IMR-90 (cell line): ENCODE measurements at regions not wholly inside any gene's neighbourhood (a gene's known extent, or its start where the extent isn't known, plus 50 kb on each side); places are given as distances from the start of the nearest gene placed in this dataset.
"Not testable (repeated sequence)": the region's sequence is repeated elsewhere in the genome, so short reads cannot be mapped to it uniquely, and the experiment has no call there.

Experiments
- ATAC-seq: fragments of 200-7000 bp; cut with Tn5 transposase; 2 replicates; pipeline ENCODE4 v1.9.1; 2020; ENCODE audit warnings: low read depth, mild to moderate bottlenecking, moderate library complexity
- BruUV-seq: library from RNA; stranded (reverse); fragments of 400-500 nt; replicated peaks from 2 replicates; lab custom pipeline; 2021; lab: Mats Ljungman, UMichigan
- CTCF ChIA-PET: fragments of 300-600 bp; formaldehyde crosslinking; extraction: SDS; loops from one replicate; lab custom pipeline; 2021; ENCODE audit warnings: antibody characterized with exemption; lab: Yijun Ruan, JAX
- POLR2A ChIA-PET: fragments of 300-600 bp; sonication (Branson Sonifier 250); formaldehyde crosslinking; loops from one replicate; lab custom pipeline; 2022; ENCODE audit warnings: antibody characterized with exemption; ENCODE audit not compliant: unreplicated experiment; lab: Charles Lee
- DNase-seq: peaks from one replicate; pipeline ENCODE4 v3.0.0; 2013
- H2AFZ ChIP-seq: replicated peaks from 2 replicates; pipeline ENCODE3; 2013; ENCODE audit warnings: low read length, mild to moderate bottlenecking; ENCODE audit not compliant: poor library complexity
- H2AK5ac ChIP-seq: 2 replicates; pipeline ENCODE4 v1.6.1; 2013; ENCODE audit warnings: low read depth, low read length, inconsistent platforms
- H2AK9ac ChIP-seq: replicated peaks from 2 replicates; pipeline ENCODE3; 2013; ENCODE audit warnings: mild to moderate bottlenecking, low read depth, low read length, moderate library complexity; ENCODE audit not compliant: poor library complexity
- H2BK120ac ChIP-seq: 2 replicates; pipeline ENCODE4 v1.6.1; 2013; ENCODE audit warnings: low read depth, low read length, inconsistent platforms
- H2BK15ac ChIP-seq: 3 replicates; pipeline ENCODE4 v1.6.1; 2013; ENCODE audit warnings: low read depth, low read length, inconsistent platforms
- H2BK20ac ChIP-seq: 2 replicates; pipeline ENCODE4 v1.6.1; 2013; ENCODE audit warnings: low read depth, mild to moderate bottlenecking, inconsistent platforms, low read length, moderate library complexity
- H2BK5ac ChIP-seq: 2 replicates; pipeline ENCODE4 v1.6.1; 2013; ENCODE audit warnings: mild to moderate bottlenecking, low read depth, low read length, inconsistent platforms; ENCODE audit not compliant: poor library complexity, severe bottlenecking
- H3K14ac ChIP-seq: replicated peaks from 2 replicates; pipeline ENCODE4 v1.6.1; 2013; ENCODE audit warnings: low read depth, low read length, inconsistent platforms
- H3K18ac ChIP-seq: 2 replicates; pipeline ENCODE4 v1.6.1; 2013; ENCODE audit warnings: low read depth, low read length, control low read depth
- H3K23ac ChIP-seq: 2 replicates; pipeline ENCODE4 v1.6.1; 2013; ENCODE audit warnings: low read depth, low read length, inconsistent platforms
- H3K27ac ChIP-seq: 2 replicates; pipeline ENCODE4 v1.5.1; 2013; ENCODE audit warnings: mild to moderate bottlenecking, control low read depth, low read length; ENCODE audit not compliant: insufficient read depth
- H3K27me3 ChIP-seq: 2 replicates; pipeline ENCODE4 v1.6.1; 2013; ENCODE audit warnings: low read length; ENCODE audit not compliant: control insufficient read depth, insufficient read depth
- H3K36me3 ChIP-seq: 2 replicates; pipeline ENCODE4 v1.6.1; 2013; ENCODE audit warnings: low read length, mixed read lengths; ENCODE audit not compliant: control insufficient read depth, insufficient read depth
- H3K4ac ChIP-seq: 2 replicates; pipeline ENCODE4 v1.6.1; 2013; ENCODE audit warnings: low read depth, low read length, inconsistent platforms
- H3K4me1 ChIP-seq: 2 replicates; pipeline ENCODE4 v1.6.1; 2013; ENCODE audit warnings: low read length, mixed read lengths; ENCODE audit not compliant: control insufficient read depth, insufficient read depth
- H3K4me2 ChIP-seq: 2 replicates; pipeline ENCODE4 v1.6.1; 2013; ENCODE audit warnings: low read depth, mild to moderate bottlenecking, control low read depth, low read length, moderate library complexity
- H3K4me3 ChIP-seq: 2 replicates; pipeline ENCODE4 v1.5.1; 2013; ENCODE audit warnings: low read depth, mild to moderate bottlenecking, control low read depth, low read length, moderate library complexity; ENCODE audit not compliant: insufficient read depth
- H3K56ac ChIP-seq: 2 replicates; pipeline ENCODE4 v1.6.1; 2013; ENCODE audit warnings: low read length, inconsistent platforms; ENCODE audit not compliant: insufficient read depth; ENCODE audit errors: extremely low read depth
- H3K79me1 ChIP-seq, 2 experiments: 2 replicates each; pipeline ENCODE4 v1.6.1; 2013; ENCODE audit warnings: low read length in 2 of 2, inconsistent platforms in 1 of 2, low read depth in 1 of 2
- H3K9ac ChIP-seq: 2 replicates; pipeline ENCODE4 v1.6.1; 2013; ENCODE audit warnings: low read depth, low read length, control low read depth
- H3K9me1 ChIP-seq: 2 replicates; pipeline ENCODE4 v1.6.1; 2013; ENCODE audit warnings: low read length, inconsistent platforms; ENCODE audit not compliant: insufficient read depth
- H3K9me3 ChIP-seq: 2 replicates; pipeline ENCODE4 v1.6.1; 2013; ENCODE audit warnings: low read length; ENCODE audit not compliant: control insufficient read depth, insufficient read depth
- H4K20me1 ChIP-seq: 2 replicates; pipeline ENCODE4 v1.6.1; 2013; ENCODE audit warnings: low read length, inconsistent platforms; ENCODE audit not compliant: insufficient read depth
- H4K5ac ChIP-seq: 2 replicates; pipeline ENCODE4 v1.6.1; 2013; ENCODE audit warnings: mild to moderate bottlenecking, low read depth, low read length, control low read depth
- H4K8ac ChIP-seq, 2 experiments: 2 replicates each; pipeline ENCODE4 v1.6.1; 2013; ENCODE audit warnings: low read depth in 2 of 2, low read length in 2 of 2, control low read depth in 1 of 2, inconsistent platforms in 1 of 2
- H4K91ac ChIP-seq: 2 replicates; pipeline ENCODE4 v1.6.1; 2013; ENCODE audit warnings: low read depth, low read length, inconsistent platforms; ENCODE audit not compliant: insufficient read depth
- WGBS, 2 experiments: methylation state at CpG; one replicate each; pipeline versions ENCODE4 v1.1.5 to v1.1.7; 2013; ENCODE audit warnings: missing lambda C conversion rate in 2 of 2; ENCODE audit not compliant: insufficient read length in 1 of 2; ENCODE audit errors: extremely low coverage in 2 of 2; 5-methylcytosine and 5-hydroxymethylcytosine counted together
- dilution Hi-C: fragments of 300-500 bp; cut with HindIII; formaldehyde crosslinking; loops from one replicate; pipeline ENCODE4 v1.14.3; 2018; ENCODE audit warnings: low sequenced_read_pairs; ENCODE audit not compliant: unreplicated experiment
- in situ Hi-C: fragments of 300-500 bp; cut with MboI; formaldehyde crosslinking; loops from 3 replicates; pipeline ENCODE4 v1.14.3; 2019; ENCODE audit warnings: low sequenced_read_pairs, inconsistent platforms, mixed read lengths
- intact Hi-C: fragments of 100-400 bp; cut with micrococcal nuclease; formaldehyde crosslinking; loops from 2 replicates; pipeline ENCODE4 v1.10.0; 2022

GRCh38 chr14:34049187-34049586 lies 98.3 kb upstream of the EGLN3 start:
- H3K4me1 ChIP-seq, H2AFZ ChIP-seq, H3K9ac ChIP-seq, H3K36me3 ChIP-seq, POLR2A ChIA-PET, BruUV-seq, H2BK120ac ChIP-seq, H4K91ac ChIP-seq, H2AK9ac ChIP-seq, H4K8ac ChIP-seq, in situ Hi-C loops, intact Hi-C loops, H4K20me1 ChIP-seq, DNase-seq, H3K4ac ChIP-seq, H3K4me3 ChIP-seq, H3K27me3 ChIP-seq, H3K27ac ChIP-seq, H3K23ac ChIP-seq, H3K4me2 ChIP-seq, dilution Hi-C loops, H3K56ac ChIP-seq, H2BK5ac ChIP-seq, H4K5ac ChIP-seq, H3K79me1 ChIP-seq, ATAC-seq, H2BK15ac ChIP-seq, H3K14ac ChIP-seq, H3K9me3 ChIP-seq, H3K9me1 ChIP-seq, H2AK5ac ChIP-seq, H3K18ac ChIP-seq, H2BK20ac ChIP-seq, CTCF ChIA-PET: not testable (repeated sequence)
- no CpG with 5 or more reads among the region's 7 CpGs for WGBS, 2 experiments
